Kidney (tissue), 13 donors: ENCODE measurements at regions not wholly inside any gene's neighbourhood (a gene's known extent, or its start where the extent isn't known, plus 50 kb on each side); places are given as distances from the start of the nearest gene placed in this dataset.
A peak's percentile ranks its signal among the peaks of the same experiment; 100 is the strongest.

Experiments
- DNase-seq, 5 donors: peaks; one replicate each; pipeline ENCODE4 v3.0.0-alpha.2; 2013 to 2020
- FAIRE-seq: peaks from 2 replicates; lab custom pipeline; 2012; peaks lifted over from hg19 to GRCh38; lab: Jason Lieb, UNC
- H3K27ac ChIP-seq, 2 donors: one replicate each; pipeline ENCODE4 v1.7.0; 2013; ENCODE audit warnings: low read depth in 2 of 2, low read length in 2 of 2, inconsistent platforms in 1 of 2
- H3K27me3 ChIP-seq: one replicate; pipeline ENCODE4 v1.7.1; 2013; ENCODE audit warnings: low read length, inconsistent platforms; ENCODE audit not compliant: control insufficient read depth, insufficient read depth
- H3K36me3 ChIP-seq, 3 donors: one replicate each; pipeline versions ENCODE4 v1.7.0 to v1.7.1; 2013; ENCODE audit warnings: low read length in 3 of 3, control low read depth in 1 of 3, inconsistent platforms in 1 of 3; ENCODE audit not compliant: insufficient read depth in 3 of 3, control insufficient read depth in 2 of 3
- H3K4me1 ChIP-seq, 3 donors: one replicate each; pipeline versions ENCODE4 v1.7.0 to v1.7.1; 2013; ENCODE audit warnings: low read length in 3 of 3, inconsistent platforms in 1 of 3, low read depth in 1 of 3; ENCODE audit not compliant: control insufficient read depth in 2 of 3, insufficient read depth in 2 of 3
- H3K4me3 ChIP-seq, 3 donors: one replicate each; pipeline versions ENCODE4 v1.7.0 to v1.8.1; 2013; ENCODE audit warnings: low read length in 3 of 3, control low read depth in 1 of 3, inconsistent platforms in 1 of 3
- H3K9ac ChIP-seq, 3 donors: one replicate each; pipeline versions ENCODE4 v1.7.0 to v1.7.1; 2013; ENCODE audit warnings: low read length in 3 of 3, control low read depth in 1 of 3, inconsistent platforms in 1 of 3
- H3K9me3 ChIP-seq, 3 donors: one replicate each; pipeline versions ENCODE4 v1.7.0 to v1.7.1; 2013; ENCODE audit warnings: low read length in 3 of 3, control low read depth in 1 of 3, inconsistent platforms in 1 of 3; ENCODE audit not compliant: control insufficient read depth in 2 of 3, insufficient read depth in 1 of 3
- CTCF ChIP-seq: IDR thresholded peaks from 3 replicates; pipeline ENCODE4 v1.5.1; 2012; ENCODE audit warnings: mild to moderate bottlenecking, moderate library complexity, borderline replicate concordance; ENCODE audit not compliant: insufficient read depth; ENCODE audit errors: extremely low read depth
- intact Hi-C: fragments of 100-400 bp; cut with DNase I; formaldehyde crosslinking; loops from one replicate; pipeline ENCODE4 v1.11.1; 2022
- donor health status: control.
- donor health status: control.
- donor health status: control.
- donor health status: control.
- donor health status: control.
- donor health status: DM: yes; HTN: yes; CAD: no.
- donor health status: Normal renal cell carcinoma (clear cell type).

GRCh38 chr3:94291686-94292085, 228.8 kb downstream of the NSUN3 start:
- Histone ChIP-seq H3K36me3 (no peaks in the 10 kb centered on the region), H3K4me1 (no peaks in the 10 kb centered on the region), H3K9ac (no peak overlapping the region), H3K27ac (no peak overlapping the region), H3K27me3 (no peaks in the 10 kb centered on the region), H3K4me3 (no peak overlapping the region), H3K9me3 (no peaks in the 10 kb centered on the region)
- no peak for TF ChIP-seq CTCF
- intact Hi-C loops, result no loop called here
- no peak for FAIRE-seq
- no peak for DNase-seq

- Histone ChIP-seq H3K27ac (no peak overlapping the region), H3K36me3 (no peaks in the 10 kb centered on the region), H3K9me3 (no peaks in the 10 kb centered on the region), H3K9ac (no peak overlapping the region), H3K4me1 (no peaks in the 10 kb centered on the region), H3K4me3 (no peak overlapping the region), H3K27me3 (no peaks in the 10 kb centered on the region)
- FAIRE-seq (no peak), DNase-seq (no peak)
- intact Hi-C loops, result no loop called here
- no peak for TF ChIP-seq CTCF
Measured at GRCh38 chr3:94292151-94292550, 229.3 kb downstream of the NSUN3 start.

GRCh38 chr3:94293793-94294195, 230.9 kb downstream of the NSUN3 start:
- intact Hi-C loops, result no loop called here
- Histone ChIP-seq H3K4me3 (no peak overlapping the region), H3K27me3 (no peaks in the 10 kb centered on the region), H3K4me1 (no peaks in the 10 kb centered on the region), H3K9me3 (no peaks in the 10 kb centered on the region), H3K27ac (no peak overlapping the region), H3K36me3 (no peaks in the 10 kb centered on the region), H3K9ac (no peak overlapping the region)
- DNase-seq (peak in 2 of 5 donors; percentile 12 to 21), FAIRE-seq (no peak)
- no peak for TF ChIP-seq CTCF

- Histone ChIP-seq H3K4me3 (no peak overlapping the region), H3K36me3 (no peaks in the 10 kb centered on the region), H3K27ac (no peak overlapping the region), H3K9me3 (no peaks in the 10 kb centered on the region), H3K4me1 (no peaks in the 10 kb centered on the region), H3K9ac (no peak overlapping the region), H3K27me3 (no peaks in the 10 kb centered on the region)
- FAIRE-seq (peak; percentile 19), DNase-seq (no peak)
- intact Hi-C loops, result no loop called here
- no peak for TF ChIP-seq CTCF
Measured at GRCh38 chr3:94294806-94295205, 231.9 kb downstream of the NSUN3 start.
